Caco-2 (cell line): ENCODE measurements at regions not wholly inside any gene's neighbourhood (a gene's known extent, or its start where the extent isn't known, plus 50 kb on each side); places are given as distances from the start of the nearest gene placed in this dataset.
"Not testable (repeated sequence)": the region's sequence is repeated elsewhere in the genome, so short reads cannot be mapped to it uniquely, and the experiment has no call there.

Experiments used
- BruUV-seq: library from RNA; stranded (reverse); fragments of 400-500 nt; replicated peaks from 2 replicates; lab custom pipeline; 2021; lab: Mats Ljungman, UMichigan
- CTCF ChIA-PET: fragments of 300-600 bp; sonication (Branson Sonifier 250); formaldehyde crosslinking; loops from one replicate; lab custom pipeline; 2022; ENCODE audit warnings: antibody characterized with exemption; lab: Charles Lee
- POLR2A ChIA-PET: fragments of 300-600 bp; sonication (Branson Sonifier 250); formaldehyde crosslinking; loops from one replicate; lab custom pipeline; 2022; ENCODE audit warnings: antibody characterized with exemption; lab: Charles Lee
- DNase-seq, 2 experiments: peaks; one replicate each; pipeline versions ENCODE4 v3.0.0 to v3.0.0-alpha.2; 2020 to 2022
- H3K27me3 ChIP-seq: replicated peaks from 2 replicates; pipeline ENCODE4 v1.6.0; 2011; ENCODE audit warnings: low read length; ENCODE audit not compliant: control insufficient read depth, insufficient read depth
- H3K36me3 ChIP-seq: 2 replicates; pipeline ENCODE4 v1.5.1; 2011; ENCODE audit warnings: low read length; ENCODE audit not compliant: control insufficient read depth, insufficient read depth
- H3K4me1 ChIP-seq: fragments of 250-450 bp; sonication (Bioruptor Pico); 2 replicates; pipeline ENCODE4 v1.5.1; 2020; ENCODE audit warnings: mild to moderate bottlenecking
- H3K4me3 ChIP-seq: 2 replicates; pipeline ENCODE4 v1.5.1; 2011; ENCODE audit warnings: low read depth, mild to moderate bottlenecking, control low read depth, low read length
- H3K9me3 ChIP-seq: fragments of 250-450 bp; sonication (Bioruptor Pico); 2 replicates; pipeline ENCODE4 v1.5.1; 2020; ENCODE audit warnings: mild to moderate bottlenecking, moderate library complexity
- H3K27ac Mint-ChIP-seq: one replicate; pipeline ENCODE4 v1.8.0; 2022; ENCODE audit warnings: mixed read lengths; ENCODE audit not compliant: unreplicated experiment
- H3K27me3 Mint-ChIP-seq: one replicate; pipeline ENCODE4 v1.8.0; 2022; ENCODE audit warnings: mixed read lengths; ENCODE audit not compliant: insufficient read depth, unreplicated experiment
- H3K36me3 Mint-ChIP-seq: one replicate; pipeline ENCODE4 v1.8.0; 2022; ENCODE audit warnings: mild to moderate bottlenecking, mixed read lengths; ENCODE audit not compliant: insufficient read depth, unreplicated experiment
- H3K4me1 Mint-ChIP-seq: one replicate; pipeline ENCODE4 v1.8.0; 2022; ENCODE audit warnings: low read depth, mixed read lengths; ENCODE audit not compliant: unreplicated experiment
- H3K4me3 Mint-ChIP-seq: one replicate; pipeline ENCODE4 v1.8.0; 2022; ENCODE audit warnings: mild to moderate bottlenecking, moderate library complexity, mixed read lengths; ENCODE audit not compliant: unreplicated experiment
- H3K9me3 Mint-ChIP-seq: one replicate; pipeline ENCODE4 v1.8.0; 2022; ENCODE audit warnings: mixed read lengths; ENCODE audit not compliant: unreplicated experiment
- intact Hi-C: fragments of 100-400 bp; cut with micrococcal nuclease; formaldehyde crosslinking; loops from one replicate; pipeline ENCODE4 v1.10.0; 2022; ENCODE audit not compliant: unreplicated experiment
- TF ChIP-seq, protein P1 (sequence below), 2 experiments: fragments of 200-600 bp in 1 of 2; IDR thresholded peaks; 1 replicate in 1 of 2; 2 replicates in 1 of 2; pipeline versions ENCODE4 v1.5.1 to v1.8.0; 2011 to 2022; ENCODE audit warnings: antibody characterized with exemption in 1 of 2, control low read depth in 1 of 2, inconsistent platforms in 1 of 2, low read depth in 1 of 2, low read length in 1 of 2, mild to moderate bottlenecking in 1 of 2, moderate library complexity in 1 of 2; ENCODE audit not compliant: insufficient read depth in 1 of 2, severe bottlenecking in 1 of 2, unreplicated experiment in 1 of 2

- ChIA-PET POLR2A (no interaction called here), CTCF (no interaction called here)
- Histone ChIP-seq H3K36me3 (no peaks in the 10 kb centered on the region), H3K4me3 (no peak overlapping the region), H3K27me3 (no peaks in the 10 kb centered on the region), H3K9me3 (no peaks in the 10 kb centered on the region), H3K4me1 (no peaks in the 10 kb centered on the region)
- Mint-ChIP-seq H3K27ac (no peak overlapping the region), H3K36me3 (no peaks in the 10 kb centered on the region), H3K27me3 (no peaks in the 10 kb centered on the region), H3K9me3 (peaks cover 25% of the 10 kb centered on the region), H3K4me1 (no peaks in the 10 kb centered on the region), H3K4me3 (no peak overlapping the region)
- intact Hi-C loops, result no loop called here
- no TSS peak for BruUV-seq
- DNase-seq, result no peak
- TF ChIP-seq, protein P1, sequence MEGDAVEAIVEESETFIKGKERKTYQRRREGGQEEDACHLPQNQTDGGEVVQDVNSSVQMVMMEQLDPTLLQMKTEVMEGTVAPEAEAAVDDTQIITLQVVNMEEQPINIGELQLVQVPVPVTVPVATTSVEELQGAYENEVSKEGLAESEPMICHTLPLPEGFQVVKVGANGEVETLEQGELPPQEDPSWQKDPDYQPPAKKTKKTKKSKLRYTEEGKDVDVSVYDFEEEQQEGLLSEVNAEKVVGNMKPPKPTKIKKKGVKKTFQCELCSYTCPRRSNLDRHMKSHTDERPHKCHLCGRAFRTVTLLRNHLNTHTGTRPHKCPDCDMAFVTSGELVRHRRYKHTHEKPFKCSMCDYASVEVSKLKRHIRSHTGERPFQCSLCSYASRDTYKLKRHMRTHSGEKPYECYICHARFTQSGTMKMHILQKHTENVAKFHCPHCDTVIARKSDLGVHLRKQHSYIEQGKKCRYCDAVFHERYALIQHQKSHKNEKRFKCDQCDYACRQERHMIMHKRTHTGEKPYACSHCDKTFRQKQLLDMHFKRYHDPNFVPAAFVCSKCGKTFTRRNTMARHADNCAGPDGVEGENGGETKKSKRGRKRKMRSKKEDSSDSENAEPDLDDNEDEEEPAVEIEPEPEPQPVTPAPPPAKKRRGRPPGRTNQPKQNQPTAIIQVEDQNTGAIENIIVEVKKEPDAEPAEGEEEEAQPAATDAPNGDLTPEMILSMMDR (IDR thresholded peaks at IDR 0.05; ENCODE audit: insufficient read depth in 1 of 2, low read depth in 1 of 2, low read length in 1 of 2, severe bottlenecking in 1 of 2, unreplicated experiment in 1 of 2), result no peak
Observed at GRCh38 chr16:17915791-17916190, 420.7 kb downstream of the NPIPA8 start.

GRCh38 chr16:17914168-17914567 is 422.4 kb downstream of the NPIPA8 start:
- Mint-ChIP-seq H3K4me3 (no peak overlapping the region), H3K27me3 (no peaks in the 10 kb centered on the region), H3K36me3 (no peaks in the 10 kb centered on the region), H3K27ac (no peak overlapping the region), H3K9me3 (peaks cover 25% of the 10 kb centered on the region), H3K4me1 (no peaks in the 10 kb centered on the region)
- ChIA-PET CTCF (no interaction called here), POLR2A (no interaction called here)
- intact Hi-C loops, result no loop called here
- Histone ChIP-seq H3K4me1 (no peaks in the 10 kb centered on the region), H3K4me3 (no peak overlapping the region), H3K9me3 (no peaks in the 10 kb centered on the region), H3K27me3 (no peaks in the 10 kb centered on the region), H3K36me3 (no peaks in the 10 kb centered on the region)
- TF ChIP-seq, protein P1 (IDR thresholded peaks at IDR 0.05; ENCODE audit: insufficient read depth in 1 of 2, low read depth in 1 of 2, low read length in 1 of 2, severe bottlenecking in 1 of 2, unreplicated experiment in 1 of 2), result no peak
- BruUV-seq, result no TSS peak
- DNase-seq, result no peak

GRCh38 chr16:17911578-17911977 is 425.0 kb downstream of the NPIPA8 start:
- CTCF ChIA-PET, H3K27ac Mint-ChIP-seq, H3K9me3 ChIP-seq, DNase-seq, H3K4me1 ChIP-seq, H3K4me3 Mint-ChIP-seq, BruUV-seq, H3K27me3 ChIP-seq, H3K27me3 Mint-ChIP-seq, H3K36me3 Mint-ChIP-seq, POLR2A ChIA-PET, H3K4me3 ChIP-seq, H3K36me3 ChIP-seq, intact Hi-C loops, H3K4me1 Mint-ChIP-seq: not testable (repeated sequence)
- H3K9me3 Mint-ChIP-seq, result peaks cover 15% of the 10 kb centered on the region

DNA sequence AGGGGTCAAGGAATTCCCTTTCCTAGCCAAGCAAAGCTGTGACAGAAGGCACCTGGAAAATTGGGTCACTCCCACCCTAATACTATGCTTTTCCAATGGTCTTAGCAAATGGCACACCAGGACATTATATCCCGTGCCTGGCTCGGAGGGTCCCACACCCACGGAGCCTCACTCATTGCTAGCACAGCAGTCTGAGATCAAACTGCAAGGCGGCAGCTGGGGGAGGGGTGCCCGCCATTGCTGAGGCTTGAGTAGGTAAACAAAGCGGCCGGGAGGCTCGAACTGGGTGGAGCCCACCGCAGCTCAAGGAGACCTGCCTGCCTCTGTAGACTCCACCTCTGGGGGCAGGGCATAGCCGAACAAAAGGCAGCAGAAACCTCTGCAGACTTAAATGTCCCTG is 429.9 kb downstream of the NPIPA8 start:
- H3K36me3 ChIP-seq, H3K4me1 Mint-ChIP-seq, POLR2A ChIA-PET, H3K27me3 Mint-ChIP-seq, H3K27me3 ChIP-seq, H3K4me3 ChIP-seq, DNase-seq, CTCF ChIA-PET, BruUV-seq, H3K36me3 Mint-ChIP-seq, H3K9me3 ChIP-seq, H3K4me3 Mint-ChIP-seq, intact Hi-C loops, H3K4me1 ChIP-seq, H3K27ac Mint-ChIP-seq: not testable (repeated sequence)
- peaks cover 12% of the 10 kb centered on the region for H3K9me3 Mint-ChIP-seq
